Keratinocyte (primary cell): ENCODE measurements at regions not wholly inside any gene's neighbourhood (a gene's known extent, or its start where the extent isn't known, plus 50 kb on each side); places are given as distances from the start of the nearest gene placed in this dataset.

Experiments used
- CTCF ChIP-seq, 3 experiments: IDR thresholded peaks in 1 of 3; conservative IDR thresholded peaks in 1 of 3; optimal IDR thresholded peaks in 1 of 3; 2 replicates in 2 of 3; 3 replicates in 1 of 3; pipeline versions ENCODE3 to v1.5.1; 2011; ENCODE audit warnings: low read length in 3 of 3, mild to moderate bottlenecking in 3 of 3, moderate library complexity in 2 of 3, control low read depth in 1 of 3, inconsistent platforms in 1 of 3; ENCODE audit not compliant: insufficient read depth in 2 of 3; ENCODE audit errors: extremely low read depth in 1 of 3
- EZH2 ChIP-seq: IDR thresholded peaks from one replicate; pipeline ENCODE4 v1.6.1; 2012; ENCODE audit warnings: inconsistent platforms, mild to moderate bottlenecking, low read length, moderate library complexity

- no peak for TF ChIP-seq CTCF (optimal IDR thresholded peaks at IDR 0.05 in 1 of 3, IDR thresholded peaks at IDR 0.05 in 1 of 3, conservative IDR thresholded peaks at IDR 0.05 in 1 of 3; ENCODE audit: extremely low read depth in 1 of 3, insufficient read depth in 2 of 3, low read length in 3 of 3)
- no peak for TF ChIP-seq EZH2
Observed at GRCh38 chr1:38394303-38394702, 347.7 kb upstream of the POU3F1 start.
